Adipocyte (in vitro differentiated cells): ENCODE measurements at regions not wholly inside any gene's neighbourhood (a gene's known extent, or its start where the extent isn't known, plus 50 kb on each side); places are given as distances from the start of the nearest gene placed in this dataset.
"Not testable (repeated sequence)": the region's sequence is repeated elsewhere in the genome, so short reads cannot be mapped to it uniquely, and the experiment has no call there.

Experiments
- DNase-seq: peaks from one replicate; pipeline ENCODE4 v3.0.0-alpha.2; 2015; ENCODE audit warnings: low read depth
- H3K27me3 ChIP-seq: replicated peaks from 2 replicates; pipeline ENCODE4 v1.7.0; 2013; ENCODE audit warnings: mild to moderate bottlenecking, low read length, moderate library complexity; ENCODE audit not compliant: control insufficient read depth, insufficient read depth
- H3K36me3 ChIP-seq: 2 replicates; pipeline ENCODE4 v1.7.0; 2013; ENCODE audit warnings: low read length, mild to moderate bottlenecking, moderate library complexity; ENCODE audit not compliant: control insufficient read depth, insufficient read depth, severe bottlenecking
- H3K4me1 ChIP-seq: 2 replicates; pipeline ENCODE4 v1.7.0; 2013; ENCODE audit warnings: mild to moderate bottlenecking, low read length, moderate library complexity; ENCODE audit not compliant: control insufficient read depth, insufficient read depth
- H3K4me3 ChIP-seq: 2 replicates; pipeline ENCODE4 v1.7.0; 2013; ENCODE audit warnings: mild to moderate bottlenecking, low read length, moderate library complexity
- H3K9ac ChIP-seq: 2 replicates; pipeline ENCODE4 v1.7.0; 2013; ENCODE audit warnings: mild to moderate bottlenecking, low read length, moderate library complexity
- H3K9me3 ChIP-seq: 2 replicates; pipeline ENCODE4 v1.7.0; 2013; ENCODE audit warnings: mild to moderate bottlenecking, low read length, moderate library complexity; ENCODE audit not compliant: control insufficient read depth

GRCh38 chr14:22382395-22382794, 206.6 kb downstream of the DAD1 start:
- Histone ChIP-seq H3K9me3 (no peaks in the 10 kb centered on the region), H3K36me3 (no peaks in the 10 kb centered on the region), H3K9ac (no peak overlapping the region), H3K27me3 (peaks cover 53% of the 10 kb centered on the region), H3K4me1 (peaks cover 21% of the 10 kb centered on the region), H3K4me3 (no peak overlapping the region)
- DNase-seq, result no peak

- no peaks in the 10 kb centered on the region for H3K36me3 ChIP-seq
These were observed 207.3 kb downstream of the DAD1 start for GRCh38 chr14:22381766-22382165.

GRCh38 chr14:22381408-22381760, 207.6 kb downstream of the DAD1 start:
- Histone ChIP-seq H3K9ac (no peak overlapping the region), H3K4me3 (no peak overlapping the region), H3K9me3 (no peaks in the 10 kb centered on the region), H3K36me3 (no peaks in the 10 kb centered on the region), H3K4me1 (peaks cover 21% of the 10 kb centered on the region), H3K27me3 (peaks cover 51% of the 10 kb centered on the region)
- DNase-seq, result no peak

More at GRCh38 chr14:22381766-22382165, 207.3 kb downstream of the DAD1 start:
- Histone ChIP-seq H3K9me3 (no peaks in the 10 kb centered on the region), H3K4me1 (peaks cover 21% of the 10 kb centered on the region), H3K9ac (no peak overlapping the region), H3K4me3 (no peak overlapping the region), H3K27me3 (peaks cover 54% of the 10 kb centered on the region)
- DNase-seq, result no peak

GRCh38 chr14:22380571-22381407, 208.2 kb downstream of the DAD1 start:
- Histone ChIP-seq H3K9me3 (no peaks in the 10 kb centered on the region), H3K27me3 (peaks cover 45% of the 10 kb centered on the region), H3K4me1 (peaks cover 21% of the 10 kb centered on the region), H3K36me3 (no peaks in the 10 kb centered on the region), H3K9ac (no peak overlapping the region), H3K4me3 (peak overlapping the region; percentile 56)
- DNase-seq, result peak; percentile 53

GRCh38 chr14:22379727-22380126, 209.3 kb downstream of the DAD1 start:
- Histone ChIP-seq H3K4me3 (no peak overlapping the region), H3K4me1 (peaks cover 21% of the 10 kb centered on the region), H3K9ac (no peak overlapping the region), H3K36me3 (no peaks in the 10 kb centered on the region), H3K27me3 (peaks cover 35% of the 10 kb centered on the region), H3K9me3 (no peaks in the 10 kb centered on the region)
- DNase-seq, result peak; percentile 34

GRCh38 chr14:22378181-22378580, 210.8 kb downstream of the DAD1 start:
- Histone ChIP-seq H3K36me3 (no peaks in the 10 kb centered on the region), H3K9me3 (no peaks in the 10 kb centered on the region), H3K4me3 (no peak overlapping the region), H3K27me3 (peaks cover 23% of the 10 kb centered on the region), H3K4me1 (peaks cover 21% of the 10 kb centered on the region), H3K9ac (no peak overlapping the region)
- DNase-seq, result no peak

GRCh38 chr14:22375321-22375930, 213.6 kb downstream of the DAD1 start:
- H3K9ac ChIP-seq, result no peak overlapping the region
- peaks cover 23% of the 10 kb centered on the region for H3K4me1 ChIP-seq
- peak; percentile 77 for DNase-seq
- peaks cover 21% of the 10 kb centered on the region for H3K27me3 ChIP-seq
- H3K4me3 ChIP-seq, result no peak overlapping the region
- no peaks in the 10 kb centered on the region for H3K9me3 ChIP-seq
- H3K36me3 ChIP-seq, result no peaks in the 10 kb centered on the region

GRCh38 chr14:22370084-22370847, 218.8 kb downstream of the DAD1 start:
- Histone ChIP-seq H3K4me1 (peaks cover 22% of the 10 kb centered on the region), H3K4me3 (no peak overlapping the region), H3K27me3 (peaks cover 5% of the 10 kb centered on the region), H3K36me3 (no peaks in the 10 kb centered on the region), H3K9ac (no peak overlapping the region), H3K9me3 (no peaks in the 10 kb centered on the region)
- no peak for DNase-seq

GRCh38 chr14:22358726-22359125, 230.3 kb downstream of the DAD1 start:
- H3K36me3 ChIP-seq, result no peaks in the 10 kb centered on the region
- peaks cover 43% of the 10 kb centered on the region for H3K27me3 ChIP-seq
- DNase-seq, result no peak
- H3K9ac ChIP-seq, result no peak overlapping the region
- no peak overlapping the region for H3K4me3 ChIP-seq
- peaks cover 26% of the 10 kb centered on the region for H3K9me3 ChIP-seq
- no peaks in the 10 kb centered on the region for H3K4me1 ChIP-seq

GRCh38 chr14:22349281-22349680, 239.7 kb downstream of the DAD1 start:
- H3K4me3 ChIP-seq, H3K36me3 ChIP-seq, H3K4me1 ChIP-seq, DNase-seq, H3K9ac ChIP-seq: not testable (repeated sequence)
- peaks cover 21% of the 10 kb centered on the region for H3K9me3 ChIP-seq
- H3K27me3 ChIP-seq, result peaks cover 12% of the 10 kb centered on the region

- DNase-seq, result no peak
- Histone ChIP-seq H3K9me3 (peaks cover 33% of the 10 kb centered on the region), H3K27me3 (peaks cover 22% of the 10 kb centered on the region), H3K4me3 (no peak overlapping the region), H3K9ac (no peak overlapping the region), H3K4me1 (peaks cover under 1% of the 10 kb centered on the region), H3K36me3 (no peaks in the 10 kb centered on the region)
These were observed 244.4 kb downstream of the DAD1 start for GRCh38 chr14:22344673-22345072.
